ENCODE measurements at regions not wholly inside any gene's neighbourhood (a gene's known extent, or its start where the extent isn't known, plus 50 kb on each side); places are given as distances from the start of the nearest gene placed in this dataset.

- TF ChIP-seq CTCF (IDR thresholded peaks at IDR 0.05): no peak
- TF ChIP-seq EZH2 (IDR thresholded peaks at IDR 0.05; ENCODE audit: borderline replicate concordance, insufficient read depth, low read depth, low read length, poor library complexity, severe bottlenecking): no peak
Observed at GRCh38 chr15:47376190-47376589, 341.1 kb upstream of the SEMA6D start.

Data from B cell (primary cell).